ENCODE measurements at regions not wholly inside any gene's neighbourhood (a gene's known extent, or its start where the extent isn't known, plus 50 kb on each side); places are given as distances from the start of the nearest gene placed in this dataset.

GRCh38 chr13:112203614-112204013 is 136.7 kb downstream of the SOX1 start:
- H3K4me1 ChIP-seq (ENCODE audit: insufficient read depth, low read length), result no peaks in the 10 kb centered on the region
- ChIA-PET POLR2A (no interaction called here), CTCF (no interaction called here)
- no peak overlapping the region for H3K4me3 ChIP-seq (ENCODE audit: low read length)
- Mint-ChIP-seq H3K9me3 (no peaks in the 10 kb centered on the region), H3K27me3 (peaks cover 62% of the 10 kb centered on the region), H3K27ac (no peak overlapping the region), H3K4me3 (no peak overlapping the region), H3K4me1 (ENCODE audit: low read depth) (no peaks in the 10 kb centered on the region), H3K36me3 (ENCODE audit: low read depth) (no peaks in the 10 kb centered on the region)
- H3K36me3 ChIP-seq (ENCODE audit: insufficient read depth, low read length), result no peaks in the 10 kb centered on the region
- ATAC-seq (ENCODE audit: poor library complexity), result no peak
- H3K27ac ChIP-seq (ENCODE audit: low read depth in 1 of 2, low read length in 2 of 2), result no peak overlapping the region
- intact Hi-C loops (cut with DNase I, micrococcal nuclease), result no loop called here
- no peak for TF ChIP-seq CTCF (IDR thresholded peaks at IDR 0.05)
- no peaks in the 10 kb centered on the region for H3K9me3 ChIP-seq (ENCODE audit: control insufficient read depth in 1 of 2, insufficient read depth in 1 of 2, low read length in 2 of 2)
- no peak for DNase-seq
- H3K27me3 ChIP-seq (ENCODE audit: control insufficient read depth in 1 of 2, insufficient read depth in 2 of 2, low read length in 2 of 2), result peaks cover 22 to 23% of the 10 kb centered on the region in 2 experiments

GRCh38 chr13:112204346-112205327 is 137.7 kb downstream of the SOX1 start:
- ATAC-seq (ENCODE audit: poor library complexity) (no peak), DNase-seq (no peak)
- TF ChIP-seq CTCF (IDR thresholded peaks at IDR 0.05), result no peak
- H3K9me3 Mint-ChIP-seq, result no peaks in the 10 kb centered on the region
- intact Hi-C loops (cut with DNase I, micrococcal nuclease), result no loop called here
- Histone ChIP-seq H3K4me3 (ENCODE audit: low read length) (no peak overlapping the region), H3K36me3 (ENCODE audit: insufficient read depth, low read length) (no peaks in the 10 kb centered on the region), H3K27me3 (ENCODE audit: control insufficient read depth in 1 of 2, insufficient read depth in 2 of 2, low read length in 2 of 2) (peaks cover 21 to 22% of the 10 kb centered on the region in 2 experiments), H3K9me3 (ENCODE audit: control insufficient read depth in 1 of 2, insufficient read depth in 1 of 2, low read length in 2 of 2) (no peaks in the 10 kb centered on the region), H3K27ac (ENCODE audit: low read depth in 1 of 2, low read length in 2 of 2) (no peak overlapping the region), H3K4me1 (ENCODE audit: insufficient read depth, low read length) (no peaks in the 10 kb centered on the region)
- no peak overlapping the region for H3K4me3 Mint-ChIP-seq
- ChIA-PET CTCF (no interaction called here), POLR2A (no interaction called here)
- peaks cover 66% of the 10 kb centered on the region for H3K27me3 Mint-ChIP-seq
- H3K4me1 Mint-ChIP-seq (ENCODE audit: low read depth), result no peaks in the 10 kb centered on the region
- H3K36me3 Mint-ChIP-seq (ENCODE audit: low read depth), result no peaks in the 10 kb centered on the region
- H3K27ac Mint-ChIP-seq, result no peak overlapping the region

GRCh38 chr13:112205990-112206389 is 139.0 kb downstream of the SOX1 start:
- H3K27ac Mint-ChIP-seq, result no peak overlapping the region
- no peak overlapping the region for H3K4me3 ChIP-seq (ENCODE audit: low read length)
- H3K27me3 ChIP-seq (ENCODE audit: control insufficient read depth in 1 of 2, insufficient read depth in 2 of 2, low read length in 2 of 2), result peaks cover 21 to 22% of the 10 kb centered on the region in 2 experiments
- CTCF ChIA-PET, result no interaction called here
- no peaks in the 10 kb centered on the region for H3K36me3 ChIP-seq (ENCODE audit: insufficient read depth, low read length)
- H3K4me3 Mint-ChIP-seq, result no peak overlapping the region
- TF ChIP-seq CTCF (IDR thresholded peaks at IDR 0.05), result no peak
- ATAC-seq (ENCODE audit: poor library complexity) (no peak), DNase-seq (no peak)
- no peaks in the 10 kb centered on the region for H3K9me3 ChIP-seq (ENCODE audit: control insufficient read depth in 1 of 2, insufficient read depth in 1 of 2, low read length in 2 of 2)
- peaks cover 67% of the 10 kb centered on the region for H3K27me3 Mint-ChIP-seq
- no peaks in the 10 kb centered on the region for H3K4me1 Mint-ChIP-seq (ENCODE audit: low read depth)
- POLR2A ChIA-PET, result no interaction called here
- H3K4me1 ChIP-seq (ENCODE audit: insufficient read depth, low read length), result no peaks in the 10 kb centered on the region
- H3K9me3 Mint-ChIP-seq, result no peaks in the 10 kb centered on the region
- no peak overlapping the region for H3K27ac ChIP-seq (ENCODE audit: low read depth in 1 of 2, low read length in 2 of 2)
- intact Hi-C loops (cut with DNase I, micrococcal nuclease), result no loop called here
- H3K36me3 Mint-ChIP-seq (ENCODE audit: low read depth), result no peaks in the 10 kb centered on the region

Measured in CD4-positive, alpha-beta T cell (primary cell).